ENCODE measurements at regions not wholly inside any gene's neighbourhood (a gene's known extent, or its start where the extent isn't known, plus 50 kb on each side); places are given as distances from the start of the nearest gene placed in this dataset.

GRCh38 chr4:132333724-132334047 lies 815.4 kb upstream of the PCDH10 start:
- TF ChIP-seq CTCF (IDR thresholded peaks at IDR 0.05) (no peak), POLR2A (IDR thresholded peaks at IDR 0.05) (no peak), EP300 (IDR thresholded peaks at IDR 0.05) (no peak)
